Prostate gland (tissue), 2 donors: ENCODE measurements at regions not wholly inside any gene's neighbourhood (a gene's known extent, or its start where the extent isn't known, plus 50 kb on each side); places are given as distances from the start of the nearest gene placed in this dataset.

Source experiments
- DNase-seq: peaks from one replicate; pipeline ENCODE4 v3.0.0-alpha.2; 2019; ENCODE audit warnings: low spot score
- H3K27ac ChIP-seq, 2 donors: fragments of 200-600 bp; sonication (generic); 2 replicates each; pipeline ENCODE4 v1.5.1; 2017 to 2019
- H3K27me3 ChIP-seq: fragments of 200-600 bp; sonication (generic); replicated peaks from 2 replicates; pipeline ENCODE4 v1.5.1; 2019; ENCODE audit not compliant: insufficient read depth
- H3K36me3 ChIP-seq, 2 donors: fragments of 200-600 bp; sonication (generic); 1 replicate in 1 of 2; 2 replicates in 1 of 2; pipeline versions ENCODE4 v1.5.1 to v1.8.1; 2017 to 2019
- H3K4me1 ChIP-seq: fragments of 200-600 bp; sonication (generic); replicated peaks from 2 replicates; pipeline ENCODE4 v1.5.1; 2019
- H3K4me3 ChIP-seq, 2 donors: fragments of 200-600 bp; sonication (generic); 2 replicates each; pipeline ENCODE4 v1.5.1; 2017 to 2019
- H3K9me3 ChIP-seq: fragments of 200-600 bp; sonication (generic); 2 replicates; pipeline ENCODE4 v1.5.1; 2017
- CTCF ChIP-seq, 4 experiments: fragments of 200-600 bp in 2 of 4; fragments of 450-650 bp in 2 of 4; sonication (generic) in 2 of 4; IDR thresholded peaks; 1 replicate in 3 of 4; 2 replicates in 1 of 4; pipeline ENCODE4 v1.5.1; 2016 to 2019; ENCODE audit warnings: antibody characterized with exemption in 4 of 4, mild to moderate bottlenecking in 2 of 4, moderate library complexity in 2 of 4
- POLR2A ChIP-seq: fragments of 450-650 bp; IDR thresholded peaks from one replicate; pipeline ENCODE4 v1.6.1; 2016; ENCODE audit warnings: antibody characterized with exemption, mild to moderate bottlenecking
- POLR2AphosphoS5 ChIP-seq: sonication (generic); formaldehyde crosslinking; IDR thresholded peaks from one replicate; pipeline ENCODE4 v1.6.1; 2017; ENCODE audit warnings: antibody characterized with exemption
- WGBS: methylation state at CpG from one replicate; pipeline ENCODE4 v1.1.5; 2018; 5-methylcytosine and 5-hydroxymethylcytosine counted together
- intact Hi-C: fragments of 100-400 bp; cut with DNase I; formaldehyde crosslinking; loops from one replicate; pipeline ENCODE4 v1.14.2; 2022

GRCh38 chr5:12316812-12317211 is 412.6 kb upstream of the CTNND2 start:
- no peak overlapping the region for H3K27ac ChIP-seq
- H3K36me3 ChIP-seq: no peaks in the 10 kb centered on the region
- no peaks in the 10 kb centered on the region for H3K27me3 ChIP-seq
- WGBS: 53% methylated on average over 1 of the region's 1 CpG
- TF ChIP-seq POLR2A (no peak), CTCF (IDR thresholded peaks at IDR 0.05) (no peak), POLR2AphosphoS5 (no peak)
- no peak for DNase-seq
- intact Hi-C loops: no loop called here
- H3K4me3 ChIP-seq: no peak overlapping the region
- no peaks in the 10 kb centered on the region for H3K4me1 ChIP-seq
- no peaks in the 10 kb centered on the region for H3K9me3 ChIP-seq

- no peaks in the 10 kb centered on the region for H3K4me1 ChIP-seq
- 18% methylated on average over 1 of the region's 1 CpG for WGBS
- no peak for DNase-seq
- no peak for TF ChIP-seq POLR2A
- no peak for TF ChIP-seq POLR2AphosphoS5
- no peak for TF ChIP-seq CTCF (IDR thresholded peaks at IDR 0.05)
- intact Hi-C loops: no loop called here
- H3K9me3 ChIP-seq: no peaks in the 10 kb centered on the region
- H3K4me3 ChIP-seq: no peak overlapping the region
- H3K27me3 ChIP-seq: no peaks in the 10 kb centered on the region
- H3K36me3 ChIP-seq: no peaks in the 10 kb centered on the region
- no peak overlapping the region for H3K27ac ChIP-seq
These were observed 411.2 kb upstream of the CTNND2 start for GRCh38 chr5:12315461-12315860.

- no peak for TF ChIP-seq POLR2A
- no peak for TF ChIP-seq POLR2AphosphoS5
- no peak for TF ChIP-seq CTCF (IDR thresholded peaks at IDR 0.05)
- Histone ChIP-seq H3K36me3 (no peaks in the 10 kb centered on the region), H3K27ac (no peak overlapping the region), H3K9me3 (no peaks in the 10 kb centered on the region), H3K4me3 (no peak overlapping the region), H3K27me3 (no peaks in the 10 kb centered on the region), H3K4me1 (no peaks in the 10 kb centered on the region)
- no peak for DNase-seq
- intact Hi-C loops: no loop called here
- WGBS: 73% methylated on average over 2 of the region's 2 CpGs
These were observed 409.4 kb upstream of the CTNND2 start for GRCh38 chr5:12313602-12314001.

- no peak overlapping the region for H3K27ac ChIP-seq
- H3K36me3 ChIP-seq: no peaks in the 10 kb centered on the region
- no peak for TF ChIP-seq POLR2AphosphoS5
- TF ChIP-seq CTCF (IDR thresholded peaks at IDR 0.05): no peak
- TF ChIP-seq POLR2A: no peak
- H3K4me1 ChIP-seq: no peaks in the 10 kb centered on the region
- H3K27me3 ChIP-seq: no peaks in the 10 kb centered on the region
- no peak for DNase-seq
- WGBS: 81% methylated on average over 5 of the region's 5 CpGs
- intact Hi-C loops: no loop called here
- H3K9me3 ChIP-seq: no peaks in the 10 kb centered on the region
- H3K4me3 ChIP-seq: no peak overlapping the region
These were observed 408.1 kb upstream of the CTNND2 start for GRCh38 chr5:12312343-12312742.

DNA sequence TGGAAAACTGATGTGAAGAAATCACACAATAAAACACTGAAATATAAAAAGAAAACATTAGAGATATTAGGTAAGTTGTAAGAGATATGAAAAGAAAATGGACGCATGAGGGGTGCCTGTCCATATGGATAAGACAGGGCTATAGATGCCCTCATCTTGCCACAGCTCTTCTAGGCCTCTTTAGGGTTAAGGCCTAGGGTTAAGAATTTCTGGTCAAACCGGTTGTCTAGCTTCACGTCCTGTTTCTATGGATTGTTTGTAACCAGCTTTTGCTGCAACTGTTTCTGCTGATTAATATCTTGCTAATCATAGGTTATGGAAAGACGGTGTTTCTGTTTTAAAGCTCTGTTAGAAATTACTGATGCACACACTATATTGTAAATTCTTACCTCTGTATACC is 389.9 kb upstream of the CTNND2 start:
- DNase-seq: no peak
- TF ChIP-seq POLR2A: no peak
- no peak for TF ChIP-seq POLR2AphosphoS5
- no peak for TF ChIP-seq CTCF (IDR thresholded peaks at IDR 0.05)
- no peak overlapping the region for H3K27ac ChIP-seq
- H3K4me1 ChIP-seq: no peaks in the 10 kb centered on the region
- intact Hi-C loops: no loop called here
- H3K4me3 ChIP-seq: no peak overlapping the region
- H3K27me3 ChIP-seq: no peaks in the 10 kb centered on the region
- H3K36me3 ChIP-seq: no peaks in the 10 kb centered on the region
- no peaks in the 10 kb centered on the region for H3K9me3 ChIP-seq
- WGBS: 73% methylated on average over 4 of the region's 4 CpGs
